Vagina (tissue), 2 donors: ENCODE measurements at regions not wholly inside any gene's neighbourhood (a gene's known extent, or its start where the extent isn't known, plus 50 kb on each side); places are given as distances from the start of the nearest gene placed in this dataset.

Source experiments
- POLR2A ChIP-seq, 2 donors: fragments of 450-650 bp; IDR thresholded peaks; one replicate each; pipeline ENCODE4 v1.6.1; 2017; ENCODE audit warnings: antibody characterized with exemption in 2 of 2, mild to moderate bottlenecking in 2 of 2, moderate library complexity in 2 of 2
- TF ChIP-seq, protein P1 (sequence below), 3 experiments: fragments of 450-650 bp in 2 of 3; fragments of 200-600 bp in 1 of 3; sonication (generic) in 1 of 3; IDR thresholded peaks; one replicate each; pipeline ENCODE4 v1.5.1; 2017 to 2019; ENCODE audit warnings: antibody characterized with exemption in 3 of 3, mild to moderate bottlenecking in 2 of 3, moderate library complexity in 2 of 3

DNA sequence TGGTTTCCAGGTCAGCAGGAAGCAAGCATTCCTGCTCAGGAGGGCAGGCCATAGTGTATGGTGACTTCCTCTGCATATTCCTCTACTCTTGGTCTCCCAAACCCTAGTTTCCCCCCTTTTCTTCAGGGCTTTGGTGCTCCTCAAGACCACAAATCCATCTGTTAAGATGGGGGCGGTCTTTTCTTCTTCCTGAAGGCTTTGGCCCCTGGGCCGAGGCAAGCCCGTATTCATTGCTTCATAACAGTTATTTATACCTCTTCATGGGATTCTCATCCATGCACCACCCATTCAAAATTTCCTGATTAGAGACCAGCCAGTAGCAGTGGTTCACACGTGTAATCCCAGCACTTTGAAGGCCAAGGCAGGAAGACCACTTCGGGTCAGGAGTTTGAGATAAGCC is 62.1 kb upstream of the IL12A start:
- TF ChIP-seq, protein P1, sequence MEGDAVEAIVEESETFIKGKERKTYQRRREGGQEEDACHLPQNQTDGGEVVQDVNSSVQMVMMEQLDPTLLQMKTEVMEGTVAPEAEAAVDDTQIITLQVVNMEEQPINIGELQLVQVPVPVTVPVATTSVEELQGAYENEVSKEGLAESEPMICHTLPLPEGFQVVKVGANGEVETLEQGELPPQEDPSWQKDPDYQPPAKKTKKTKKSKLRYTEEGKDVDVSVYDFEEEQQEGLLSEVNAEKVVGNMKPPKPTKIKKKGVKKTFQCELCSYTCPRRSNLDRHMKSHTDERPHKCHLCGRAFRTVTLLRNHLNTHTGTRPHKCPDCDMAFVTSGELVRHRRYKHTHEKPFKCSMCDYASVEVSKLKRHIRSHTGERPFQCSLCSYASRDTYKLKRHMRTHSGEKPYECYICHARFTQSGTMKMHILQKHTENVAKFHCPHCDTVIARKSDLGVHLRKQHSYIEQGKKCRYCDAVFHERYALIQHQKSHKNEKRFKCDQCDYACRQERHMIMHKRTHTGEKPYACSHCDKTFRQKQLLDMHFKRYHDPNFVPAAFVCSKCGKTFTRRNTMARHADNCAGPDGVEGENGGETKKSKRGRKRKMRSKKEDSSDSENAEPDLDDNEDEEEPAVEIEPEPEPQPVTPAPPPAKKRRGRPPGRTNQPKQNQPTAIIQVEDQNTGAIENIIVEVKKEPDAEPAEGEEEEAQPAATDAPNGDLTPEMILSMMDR (IDR thresholded peaks at IDR 0.05): no peak
- no peak for TF ChIP-seq POLR2A (IDR thresholded peaks at IDR 0.05)
